Neural cell (in vitro differentiated cells): ENCODE measurements at regions not wholly inside any gene's neighbourhood (a gene's known extent, or its start where the extent isn't known, plus 50 kb on each side); places are given as distances from the start of the nearest gene placed in this dataset.

Experiments
- H2AFZ ChIP-seq: fragments of 200-600, 300-800 bp; sonication (generic), shearing (Covaris generic); 2 replicates; pipeline ENCODE4 v1.6.0; 2014; ENCODE audit warnings: low read depth, mild to moderate bottlenecking, antibody characterized with exemption, low read length, moderate library complexity
- H3F3A ChIP-seq: fragments of 200-600 bp; shearing (Covaris generic); 2 replicates; pipeline ENCODE4 v1.6.1; 2016; ENCODE audit warnings: mild to moderate bottlenecking, moderate library complexity, mixed read lengths, antibody characterized with exemption, low read length; ENCODE audit not compliant: insufficient read depth, poor library complexity, severe bottlenecking
- H3K27ac ChIP-seq: fragments of 200-600, 300-800 bp; sonication (generic), shearing (Covaris generic); 2 replicates; pipeline ENCODE4 v1.5.1; 2014; ENCODE audit warnings: mild to moderate bottlenecking, low read length, moderate library complexity
- H3K27me3 ChIP-seq: fragments of 300-800, 200-600 bp; sonication (generic), shearing (Covaris generic); 2 replicates; pipeline ENCODE4 v1.6.0; 2014; ENCODE audit warnings: mild to moderate bottlenecking, low read depth, low read length, moderate library complexity; ENCODE audit not compliant: insufficient read depth
- H3K36me3 ChIP-seq: fragments of 300-800, 200-600 bp; sonication (generic), shearing (Covaris generic); 2 replicates; pipeline ENCODE4 v1.5.1; 2014; ENCODE audit warnings: mild to moderate bottlenecking, antibody characterized with exemption, low read length, moderate library complexity; ENCODE audit not compliant: insufficient read depth
- H3K4me2 ChIP-seq: fragments of 300-800, 200-600 bp; sonication (generic), shearing (Covaris generic); 2 replicates; pipeline ENCODE4 v1.6.0; 2014; ENCODE audit warnings: mild to moderate bottlenecking, low read length
- H3K4me3 ChIP-seq: fragments of 300-800, 200-600 bp; sonication (generic), shearing (Covaris generic); 2 replicates; pipeline ENCODE4 v1.5.1; 2014; ENCODE audit warnings: mild to moderate bottlenecking, low read length, moderate library complexity
- H3K79me2 ChIP-seq: fragments of 200-600 bp; shearing (Covaris generic); replicated peaks from 2 replicates; pipeline ENCODE4 v1.6.0; 2014; ENCODE audit warnings: mild to moderate bottlenecking, low read length, moderate library complexity; ENCODE audit not compliant: insufficient read depth
- H3K9ac ChIP-seq: fragments of 300-800, 200-600 bp; sonication (generic), shearing (Covaris generic); 2 replicates; pipeline ENCODE4 v1.6.1; 2016; ENCODE audit warnings: mild to moderate bottlenecking, low read length, mixed read lengths
- H3K9me2 ChIP-seq: fragments of 200-600 bp; shearing (Covaris generic); 2 replicates; pipeline ENCODE4 v1.6.1; 2016; ENCODE audit warnings: mild to moderate bottlenecking, low read length, mixed read lengths; ENCODE audit not compliant: insufficient read depth
- H3K9me3 ChIP-seq: fragments of 200-600, 300-800 bp; sonication (generic), shearing (Covaris generic); 2 replicates; pipeline ENCODE4 v1.6.1; 2016; ENCODE audit warnings: mild to moderate bottlenecking, mixed run types, low read length, moderate library complexity, mixed read lengths
- H4K20me1 ChIP-seq: fragments of 200-600 bp; shearing (Covaris generic); 2 replicates; pipeline ENCODE4 v1.6.1; 2016; ENCODE audit warnings: mild to moderate bottlenecking, mixed run types; ENCODE audit not compliant: insufficient read depth
- EP300 ChIP-seq: fragments of 450-650 bp; conservative IDR thresholded peaks from 2 replicates; pipeline ENCODE4 v1.6.1; 2014; ENCODE audit warnings: antibody characterized with exemption, mild to moderate bottlenecking, moderate library complexity; ENCODE audit not compliant: poor library complexity, severe bottlenecking
- EZH2 ChIP-seq: fragments of 200-600, 300-800 bp; shearing (Covaris generic), sonication (generic); IDR thresholded peaks from 2 replicates; pipeline ENCODE4 v1.6.1; 2014; ENCODE audit warnings: antibody characterized with exemption, low read length, borderline replicate concordance, mild to moderate bottlenecking; ENCODE audit not compliant: insufficient read depth, poor library complexity, severe bottlenecking
- MXI1 ChIP-seq: fragments of 450-650 bp; conservative IDR thresholded peaks from 2 replicates; pipeline ENCODE4 v1.6.1; 2014; ENCODE audit warnings: antibody characterized with exemption, mild to moderate bottlenecking; ENCODE audit not compliant: poor library complexity, severe bottlenecking
- POLR2AphosphoS5 ChIP-seq: IDR thresholded peaks from 2 replicates; pipeline ENCODE4 v1.6.1; 2012
- RAD21 ChIP-seq: fragments of 450-650 bp; conservative IDR thresholded peaks from 2 replicates; pipeline ENCODE4 v1.6.1; 2014; ENCODE audit warnings: antibody characterized with exemption, mild to moderate bottlenecking, moderate library complexity
- SMC3 ChIP-seq: fragments of 450-650 bp; conservative IDR thresholded peaks from 2 replicates; pipeline ENCODE4 v1.6.1; 2014; ENCODE audit warnings: antibody characterized with exemption, mild to moderate bottlenecking, moderate library complexity; ENCODE audit not compliant: poor library complexity
- TAF1 ChIP-seq: IDR thresholded peaks from 2 replicates; pipeline ENCODE4 v1.6.1; 2012; ENCODE audit warnings: low read depth
- TF ChIP-seq, protein P1 (sequence below): fragments of 450-650 bp; IDR thresholded peaks from 2 replicates; pipeline ENCODE4 v1.5.1; 2014; ENCODE audit warnings: antibody characterized with exemption, mild to moderate bottlenecking, moderate library complexity; ENCODE audit not compliant: poor library complexity, severe bottlenecking
- TF ChIP-seq, protein P2 (sequence below): IDR thresholded peaks from 2 replicates; pipeline ENCODE4 v1.6.1; 2012; ENCODE audit warnings: borderline replicate concordance

DNA sequence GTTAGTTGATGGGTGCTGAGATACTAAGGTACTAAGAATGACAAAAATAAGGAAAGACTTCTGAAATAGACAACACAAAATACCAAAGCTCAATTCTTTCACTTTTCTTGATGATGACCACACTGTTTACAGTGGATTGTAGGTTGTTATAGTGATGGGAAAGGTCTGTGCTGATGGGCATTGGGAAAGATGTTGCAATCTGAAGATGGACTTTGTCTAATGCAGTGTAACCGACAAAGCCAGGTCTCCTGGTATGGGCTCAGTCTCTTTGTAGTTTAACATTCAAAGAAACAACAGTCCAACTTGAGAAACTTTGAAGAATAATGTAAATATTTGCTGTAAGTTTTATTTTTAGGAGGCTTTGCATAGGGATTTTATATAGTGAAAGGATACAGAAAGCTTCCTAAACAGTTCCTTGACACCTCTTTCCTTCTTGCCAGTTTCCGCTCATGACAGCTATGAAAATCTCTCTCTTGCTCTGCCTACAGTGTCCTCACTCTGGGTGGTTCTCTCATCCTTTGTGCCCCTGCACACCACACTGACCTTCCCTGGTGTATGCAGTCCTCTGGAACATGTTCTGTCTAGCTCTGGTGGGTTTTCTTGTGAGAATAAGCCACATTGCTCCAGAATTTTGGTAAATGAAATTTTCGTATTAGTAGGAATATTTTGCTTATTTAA, 172.2 kb downstream of the KCNRG start:
- Histone ChIP-seq H3K9ac (no peak overlapping the region), H2AFZ (no peak overlapping the region), H3F3A (no peaks in the 10 kb centered on the region), H3K79me2 (no peaks in the 10 kb centered on the region), H3K36me3 (no peaks in the 10 kb centered on the region), H3K27me3 (no peaks in the 10 kb centered on the region), H3K4me3 (no peak overlapping the region), H3K27ac (no peak overlapping the region), H3K9me3 (no peaks in the 10 kb centered on the region), H3K4me2 (no peak overlapping the region), H4K20me1 (no peaks in the 10 kb centered on the region), H3K9me2 (no peaks in the 10 kb centered on the region)
- TF ChIP-seq MXI1: no peak
- TF ChIP-seq TAF1: no peak
- TF ChIP-seq SMC3: no peak
- TF ChIP-seq EP300: no peak
- no peak for TF ChIP-seq POLR2AphosphoS5
- TF ChIP-seq RAD21: no peak
- TF ChIP-seq, protein P1, sequence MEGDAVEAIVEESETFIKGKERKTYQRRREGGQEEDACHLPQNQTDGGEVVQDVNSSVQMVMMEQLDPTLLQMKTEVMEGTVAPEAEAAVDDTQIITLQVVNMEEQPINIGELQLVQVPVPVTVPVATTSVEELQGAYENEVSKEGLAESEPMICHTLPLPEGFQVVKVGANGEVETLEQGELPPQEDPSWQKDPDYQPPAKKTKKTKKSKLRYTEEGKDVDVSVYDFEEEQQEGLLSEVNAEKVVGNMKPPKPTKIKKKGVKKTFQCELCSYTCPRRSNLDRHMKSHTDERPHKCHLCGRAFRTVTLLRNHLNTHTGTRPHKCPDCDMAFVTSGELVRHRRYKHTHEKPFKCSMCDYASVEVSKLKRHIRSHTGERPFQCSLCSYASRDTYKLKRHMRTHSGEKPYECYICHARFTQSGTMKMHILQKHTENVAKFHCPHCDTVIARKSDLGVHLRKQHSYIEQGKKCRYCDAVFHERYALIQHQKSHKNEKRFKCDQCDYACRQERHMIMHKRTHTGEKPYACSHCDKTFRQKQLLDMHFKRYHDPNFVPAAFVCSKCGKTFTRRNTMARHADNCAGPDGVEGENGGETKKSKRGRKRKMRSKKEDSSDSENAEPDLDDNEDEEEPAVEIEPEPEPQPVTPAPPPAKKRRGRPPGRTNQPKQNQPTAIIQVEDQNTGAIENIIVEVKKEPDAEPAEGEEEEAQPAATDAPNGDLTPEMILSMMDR: no peak
- TF ChIP-seq, protein P2, sequence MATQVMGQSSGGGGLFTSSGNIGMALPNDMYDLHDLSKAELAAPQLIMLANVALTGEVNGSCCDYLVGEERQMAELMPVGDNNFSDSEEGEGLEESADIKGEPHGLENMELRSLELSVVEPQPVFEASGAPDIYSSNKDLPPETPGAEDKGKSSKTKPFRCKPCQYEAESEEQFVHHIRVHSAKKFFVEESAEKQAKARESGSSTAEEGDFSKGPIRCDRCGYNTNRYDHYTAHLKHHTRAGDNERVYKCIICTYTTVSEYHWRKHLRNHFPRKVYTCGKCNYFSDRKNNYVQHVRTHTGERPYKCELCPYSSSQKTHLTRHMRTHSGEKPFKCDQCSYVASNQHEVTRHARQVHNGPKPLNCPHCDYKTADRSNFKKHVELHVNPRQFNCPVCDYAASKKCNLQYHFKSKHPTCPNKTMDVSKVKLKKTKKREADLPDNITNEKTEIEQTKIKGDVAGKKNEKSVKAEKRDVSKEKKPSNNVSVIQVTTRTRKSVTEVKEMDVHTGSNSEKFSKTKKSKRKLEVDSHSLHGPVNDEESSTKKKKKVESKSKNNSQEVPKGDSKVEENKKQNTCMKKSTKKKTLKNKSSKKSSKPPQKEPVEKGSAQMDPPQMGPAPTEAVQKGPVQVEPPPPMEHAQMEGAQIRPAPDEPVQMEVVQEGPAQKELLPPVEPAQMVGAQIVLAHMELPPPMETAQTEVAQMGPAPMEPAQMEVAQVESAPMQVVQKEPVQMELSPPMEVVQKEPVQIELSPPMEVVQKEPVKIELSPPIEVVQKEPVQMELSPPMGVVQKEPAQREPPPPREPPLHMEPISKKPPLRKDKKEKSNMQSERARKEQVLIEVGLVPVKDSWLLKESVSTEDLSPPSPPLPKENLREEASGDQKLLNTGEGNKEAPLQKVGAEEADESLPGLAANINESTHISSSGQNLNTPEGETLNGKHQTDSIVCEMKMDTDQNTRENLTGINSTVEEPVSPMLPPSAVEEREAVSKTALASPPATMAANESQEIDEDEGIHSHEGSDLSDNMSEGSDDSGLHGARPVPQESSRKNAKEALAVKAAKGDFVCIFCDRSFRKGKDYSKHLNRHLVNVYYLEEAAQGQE: no peak
- no peak for TF ChIP-seq EZH2

DNA sequence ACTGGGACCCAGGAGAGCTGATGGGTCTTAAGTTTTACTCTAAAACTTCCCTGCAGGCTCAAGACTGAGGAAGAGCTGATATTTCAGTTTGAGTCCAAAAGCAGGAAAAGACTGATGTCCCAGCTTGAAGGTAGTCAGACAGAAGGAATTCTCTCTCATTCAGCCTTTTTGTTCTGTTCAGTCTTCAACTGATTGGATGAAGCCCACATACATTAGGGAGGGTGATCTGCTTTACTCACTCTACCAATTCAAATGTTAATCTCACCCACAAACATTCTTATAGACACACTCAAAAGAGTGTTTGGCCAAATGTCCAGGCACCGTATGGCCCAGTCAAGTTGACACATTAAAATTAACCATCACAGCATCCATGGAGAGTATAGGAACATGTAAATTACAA, 173.5 kb downstream of the KCNRG start:
- Histone ChIP-seq H3K79me2 (no peaks in the 10 kb centered on the region), H3K9ac (no peak overlapping the region), H3K27ac (no peak overlapping the region), H2AFZ (no peak overlapping the region), H3K4me2 (no peak overlapping the region), H3K9me2 (no peaks in the 10 kb centered on the region), H3K9me3 (no peaks in the 10 kb centered on the region), H4K20me1 (no peaks in the 10 kb centered on the region), H3K36me3 (no peaks in the 10 kb centered on the region), H3K4me3 (no peak overlapping the region), H3K27me3 (no peaks in the 10 kb centered on the region), H3F3A (no peaks in the 10 kb centered on the region)
- TF ChIP-seq RAD21 (no peak), EP300 (no peak), EZH2 (no peak), TAF1 (no peak), SMC3 (no peak), POLR2AphosphoS5 (no peak), MXI1 (no peak)
- TF ChIP-seq, protein P1: no peak
- TF ChIP-seq, protein P2: no peak
